ENCODE measurements at regions not wholly inside any gene's neighbourhood (a gene's known extent, or its start where the extent isn't known, plus 50 kb on each side); places are given as distances from the start of the nearest gene placed in this dataset.

DNA sequence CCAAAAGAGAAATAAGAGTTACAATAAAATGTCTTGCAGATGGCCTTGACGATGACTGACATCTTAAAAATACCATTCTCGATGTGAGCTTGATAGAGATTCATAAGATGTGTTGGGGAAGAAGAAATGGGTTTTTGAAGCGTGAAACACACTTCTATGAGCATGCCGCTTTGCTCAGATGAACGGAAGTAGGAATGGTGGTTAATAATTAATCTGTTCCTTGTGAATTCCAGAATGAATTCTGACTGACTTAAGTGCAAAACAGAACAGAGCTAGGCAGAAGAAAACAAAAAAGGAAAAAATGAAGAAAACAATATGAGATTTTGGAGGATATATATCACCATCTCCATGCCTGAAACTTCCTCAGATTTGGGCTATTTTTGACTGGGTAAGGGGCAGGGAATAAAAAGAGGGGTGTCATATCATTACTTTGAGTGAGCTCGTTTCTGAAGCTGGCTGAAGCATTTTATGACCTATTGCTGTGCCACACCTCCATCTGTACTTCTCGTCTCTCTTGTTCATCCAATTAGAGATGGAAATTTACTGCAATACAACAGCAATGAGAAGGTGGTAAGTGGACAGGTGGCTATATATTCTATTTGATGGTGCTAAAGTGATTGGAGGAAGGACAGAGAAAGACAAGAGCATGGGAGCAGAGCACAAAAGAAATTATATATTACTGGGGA, 1152.0 kb upstream of the CDH8 start:
- Histone ChIP-seq H3K9ac (ENCODE audit: low read length) (no peak overlapping the region), H3K27ac (ENCODE audit: low read length) (no peak overlapping the region), H3K79me2 (replicated peaks; ENCODE audit: insufficient read depth, low read length) (no peaks in the 10 kb centered on the region), H2AFZ (ENCODE audit: low read depth, low read length) (no peak overlapping the region), H3K27me3 (ENCODE audit: insufficient read depth, low read depth, low read length) (no peaks in the 10 kb centered on the region), H3K36me3 (ENCODE audit: insufficient read depth, low read length) (no peaks in the 10 kb centered on the region), H3F3A (ENCODE audit: insufficient read depth, low read length, poor library complexity, severe bottlenecking) (no peaks in the 10 kb centered on the region), H3K4me3 (ENCODE audit: low read length) (no peak overlapping the region), H3K9me3 (ENCODE audit: low read length) (no peaks in the 10 kb centered on the region), H4K20me1 (ENCODE audit: insufficient read depth) (no peaks in the 10 kb centered on the region), H3K4me2 (ENCODE audit: low read length) (no peak overlapping the region), H3K9me2 (ENCODE audit: insufficient read depth, low read length) (no peaks in the 10 kb centered on the region)
- TF ChIP-seq, protein P1, sequence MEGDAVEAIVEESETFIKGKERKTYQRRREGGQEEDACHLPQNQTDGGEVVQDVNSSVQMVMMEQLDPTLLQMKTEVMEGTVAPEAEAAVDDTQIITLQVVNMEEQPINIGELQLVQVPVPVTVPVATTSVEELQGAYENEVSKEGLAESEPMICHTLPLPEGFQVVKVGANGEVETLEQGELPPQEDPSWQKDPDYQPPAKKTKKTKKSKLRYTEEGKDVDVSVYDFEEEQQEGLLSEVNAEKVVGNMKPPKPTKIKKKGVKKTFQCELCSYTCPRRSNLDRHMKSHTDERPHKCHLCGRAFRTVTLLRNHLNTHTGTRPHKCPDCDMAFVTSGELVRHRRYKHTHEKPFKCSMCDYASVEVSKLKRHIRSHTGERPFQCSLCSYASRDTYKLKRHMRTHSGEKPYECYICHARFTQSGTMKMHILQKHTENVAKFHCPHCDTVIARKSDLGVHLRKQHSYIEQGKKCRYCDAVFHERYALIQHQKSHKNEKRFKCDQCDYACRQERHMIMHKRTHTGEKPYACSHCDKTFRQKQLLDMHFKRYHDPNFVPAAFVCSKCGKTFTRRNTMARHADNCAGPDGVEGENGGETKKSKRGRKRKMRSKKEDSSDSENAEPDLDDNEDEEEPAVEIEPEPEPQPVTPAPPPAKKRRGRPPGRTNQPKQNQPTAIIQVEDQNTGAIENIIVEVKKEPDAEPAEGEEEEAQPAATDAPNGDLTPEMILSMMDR (IDR thresholded peaks at IDR 0.05; ENCODE audit: poor library complexity, severe bottlenecking), result no peak
- TF ChIP-seq POLR2AphosphoS5 (IDR thresholded peaks at IDR 0.05) (no peak), RAD21 (conservative IDR thresholded peaks at IDR 0.05) (no peak), MXI1 (conservative IDR thresholded peaks at IDR 0.05; ENCODE audit: poor library complexity, severe bottlenecking) (no peak), TAF1 (IDR thresholded peaks at IDR 0.05; ENCODE audit: low read depth) (no peak)

DNA sequence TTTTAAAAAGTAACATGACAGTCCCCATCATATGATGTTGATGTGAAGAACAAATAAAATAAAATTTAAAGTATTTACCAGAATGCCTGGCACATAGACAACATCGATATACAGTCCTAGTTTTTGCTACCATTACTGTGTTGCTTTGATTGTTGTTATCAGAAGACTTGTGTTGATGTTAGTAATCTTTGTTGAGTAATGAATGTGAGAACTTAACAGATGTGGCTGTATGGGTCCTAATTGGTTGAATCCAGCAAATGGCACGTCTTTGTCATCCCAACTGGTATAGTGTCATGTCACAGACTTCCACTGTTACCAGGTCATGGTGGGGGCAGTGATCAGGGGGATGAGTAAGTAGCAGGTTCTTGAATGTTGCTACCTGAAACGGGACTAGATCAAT, 1151.4 kb upstream of the CDH8 start:
- H3K79me2 ChIP-seq (replicated peaks; ENCODE audit: insufficient read depth, low read length), result no peaks in the 10 kb centered on the region

More for the DNA sequence above, 1151.4 kb upstream of the CDH8 start:
- Histone ChIP-seq H3K9ac (ENCODE audit: low read length) (no peak overlapping the region), H2AFZ (ENCODE audit: low read depth, low read length) (no peak overlapping the region), H3F3A (ENCODE audit: insufficient read depth, low read length, poor library complexity, severe bottlenecking) (no peaks in the 10 kb centered on the region), H3K9me2 (ENCODE audit: insufficient read depth, low read length) (no peaks in the 10 kb centered on the region), H4K20me1 (ENCODE audit: insufficient read depth) (no peaks in the 10 kb centered on the region), H3K4me3 (ENCODE audit: low read length) (no peak overlapping the region), H3K4me2 (ENCODE audit: low read length) (no peak overlapping the region), H3K36me3 (ENCODE audit: insufficient read depth, low read length) (no peaks in the 10 kb centered on the region), H3K27me3 (ENCODE audit: insufficient read depth, low read depth, low read length) (no peaks in the 10 kb centered on the region), H3K9me3 (ENCODE audit: low read length) (no peaks in the 10 kb centered on the region), H3K27ac (ENCODE audit: low read length) (no peak overlapping the region)
- TF ChIP-seq RAD21 (conservative IDR thresholded peaks at IDR 0.05) (no peak), TAF1 (IDR thresholded peaks at IDR 0.05; ENCODE audit: low read depth) (no peak), POLR2AphosphoS5 (IDR thresholded peaks at IDR 0.05) (no peak), MXI1 (conservative IDR thresholded peaks at IDR 0.05; ENCODE audit: poor library complexity, severe bottlenecking) (no peak), EP300 (conservative IDR thresholded peaks at IDR 0.05; ENCODE audit: poor library complexity, severe bottlenecking) (no peak), SMC3 (conservative IDR thresholded peaks at IDR 0.05; ENCODE audit: poor library complexity) (no peak), EZH2 (IDR thresholded peaks at IDR 0.05; ENCODE audit: borderline replicate concordance, insufficient read depth, low read length, poor library complexity, severe bottlenecking) (no peak)
- TF ChIP-seq, protein P2, sequence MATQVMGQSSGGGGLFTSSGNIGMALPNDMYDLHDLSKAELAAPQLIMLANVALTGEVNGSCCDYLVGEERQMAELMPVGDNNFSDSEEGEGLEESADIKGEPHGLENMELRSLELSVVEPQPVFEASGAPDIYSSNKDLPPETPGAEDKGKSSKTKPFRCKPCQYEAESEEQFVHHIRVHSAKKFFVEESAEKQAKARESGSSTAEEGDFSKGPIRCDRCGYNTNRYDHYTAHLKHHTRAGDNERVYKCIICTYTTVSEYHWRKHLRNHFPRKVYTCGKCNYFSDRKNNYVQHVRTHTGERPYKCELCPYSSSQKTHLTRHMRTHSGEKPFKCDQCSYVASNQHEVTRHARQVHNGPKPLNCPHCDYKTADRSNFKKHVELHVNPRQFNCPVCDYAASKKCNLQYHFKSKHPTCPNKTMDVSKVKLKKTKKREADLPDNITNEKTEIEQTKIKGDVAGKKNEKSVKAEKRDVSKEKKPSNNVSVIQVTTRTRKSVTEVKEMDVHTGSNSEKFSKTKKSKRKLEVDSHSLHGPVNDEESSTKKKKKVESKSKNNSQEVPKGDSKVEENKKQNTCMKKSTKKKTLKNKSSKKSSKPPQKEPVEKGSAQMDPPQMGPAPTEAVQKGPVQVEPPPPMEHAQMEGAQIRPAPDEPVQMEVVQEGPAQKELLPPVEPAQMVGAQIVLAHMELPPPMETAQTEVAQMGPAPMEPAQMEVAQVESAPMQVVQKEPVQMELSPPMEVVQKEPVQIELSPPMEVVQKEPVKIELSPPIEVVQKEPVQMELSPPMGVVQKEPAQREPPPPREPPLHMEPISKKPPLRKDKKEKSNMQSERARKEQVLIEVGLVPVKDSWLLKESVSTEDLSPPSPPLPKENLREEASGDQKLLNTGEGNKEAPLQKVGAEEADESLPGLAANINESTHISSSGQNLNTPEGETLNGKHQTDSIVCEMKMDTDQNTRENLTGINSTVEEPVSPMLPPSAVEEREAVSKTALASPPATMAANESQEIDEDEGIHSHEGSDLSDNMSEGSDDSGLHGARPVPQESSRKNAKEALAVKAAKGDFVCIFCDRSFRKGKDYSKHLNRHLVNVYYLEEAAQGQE (IDR thresholded peaks at IDR 0.05; ENCODE audit: borderline replicate concordance), result no peak
- TF ChIP-seq, protein P1 (IDR thresholded peaks at IDR 0.05; ENCODE audit: poor library complexity, severe bottlenecking), result no peak
